ENCODE measurements at regions not wholly inside any gene's neighbourhood (a gene's known extent, or its start where the extent isn't known, plus 50 kb on each side); places are given as distances from the start of the nearest gene placed in this dataset.

DNA sequence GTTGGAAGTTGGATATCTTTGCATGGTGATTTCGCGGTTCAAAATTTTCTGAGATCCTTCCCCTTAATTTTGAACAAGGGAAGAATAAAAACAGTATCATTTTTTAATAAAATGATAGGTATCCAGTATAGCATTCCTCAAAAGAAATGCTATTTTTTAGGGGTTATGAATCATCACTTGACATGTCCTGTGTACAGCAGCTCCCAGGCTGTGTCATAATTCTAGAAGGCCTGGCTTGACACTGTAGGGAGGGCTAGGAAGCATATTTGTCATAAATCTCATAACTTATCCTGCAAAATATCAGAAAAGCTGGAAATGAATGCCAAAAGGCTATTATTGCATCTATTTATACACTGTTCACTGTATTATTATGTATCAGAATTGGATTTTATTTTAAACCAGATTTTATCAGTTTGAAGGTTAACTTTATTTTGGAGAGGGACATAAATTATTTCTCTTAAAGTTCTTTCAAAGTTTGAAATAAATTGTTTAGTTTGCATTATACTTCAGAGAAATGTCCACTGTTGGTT, 539.1 kb upstream of the ROBO2 start:
- Mint-ChIP-seq H3K9me3 (peaks cover 0 to 4% (median 0%) of the 10 kb centered on the region in 7 donors), H3K27me3 (ENCODE audit: low read depth in 3 of 3) (peaks cover 0 to 1% (median 0%) of the 10 kb centered on the region in 3 donors), H3K36me3 (no peaks in the 10 kb centered on the region), H3K4me1 (no peaks in the 10 kb centered on the region), H3K4me3 (no peak overlapping the region), H3K27ac (no peak overlapping the region)
- no peaks in the 10 kb centered on the region for H3K9me3 ChIP-seq (replicated peaks in 1 of 2; ENCODE audit: control insufficient read depth in 1 of 2, insufficient read depth in 1 of 2, low read length in 2 of 2)
- H3K9ac ChIP-seq (ENCODE audit: insufficient read depth, low read length, poor library complexity, severe bottlenecking), result no peak overlapping the region
- WGBS (ENCODE audit: insufficient coverage), result no CpG with 5 or more reads among the region's 2 CpGs
- no peak overlapping the region for H3K27ac ChIP-seq (ENCODE audit: low read depth in 1 of 2, low read length in 2 of 2)
- no peak overlapping the region for H3K4me2 ChIP-seq (replicated peaks; ENCODE audit: extremely low read depth, low read length, poor library complexity, severe bottlenecking)
- H3K4me1 ChIP-seq (ENCODE audit: control insufficient read depth in 1 of 2, insufficient read depth in 2 of 2, low read length in 2 of 2), result no peaks in the 10 kb centered on the region
- no peak for DNase-seq
- H3K36me3 ChIP-seq (replicated peaks in 1 of 2; ENCODE audit: control insufficient read depth in 1 of 2, insufficient read depth in 2 of 2, low read length in 2 of 2), result no peaks in the 10 kb centered on the region
- intact Hi-C loops (cut with micrococcal nuclease), result no loop called here
- TF ChIP-seq, protein P1, sequence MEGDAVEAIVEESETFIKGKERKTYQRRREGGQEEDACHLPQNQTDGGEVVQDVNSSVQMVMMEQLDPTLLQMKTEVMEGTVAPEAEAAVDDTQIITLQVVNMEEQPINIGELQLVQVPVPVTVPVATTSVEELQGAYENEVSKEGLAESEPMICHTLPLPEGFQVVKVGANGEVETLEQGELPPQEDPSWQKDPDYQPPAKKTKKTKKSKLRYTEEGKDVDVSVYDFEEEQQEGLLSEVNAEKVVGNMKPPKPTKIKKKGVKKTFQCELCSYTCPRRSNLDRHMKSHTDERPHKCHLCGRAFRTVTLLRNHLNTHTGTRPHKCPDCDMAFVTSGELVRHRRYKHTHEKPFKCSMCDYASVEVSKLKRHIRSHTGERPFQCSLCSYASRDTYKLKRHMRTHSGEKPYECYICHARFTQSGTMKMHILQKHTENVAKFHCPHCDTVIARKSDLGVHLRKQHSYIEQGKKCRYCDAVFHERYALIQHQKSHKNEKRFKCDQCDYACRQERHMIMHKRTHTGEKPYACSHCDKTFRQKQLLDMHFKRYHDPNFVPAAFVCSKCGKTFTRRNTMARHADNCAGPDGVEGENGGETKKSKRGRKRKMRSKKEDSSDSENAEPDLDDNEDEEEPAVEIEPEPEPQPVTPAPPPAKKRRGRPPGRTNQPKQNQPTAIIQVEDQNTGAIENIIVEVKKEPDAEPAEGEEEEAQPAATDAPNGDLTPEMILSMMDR (IDR thresholded peaks at IDR 0.05), result no peak
- H3K4me3 ChIP-seq (replicated peaks in 1 of 3; ENCODE audit: low read depth in 2 of 3, low read length in 3 of 3), result no peak overlapping the region
- H2AFZ ChIP-seq (ENCODE audit: insufficient read depth, low read depth, low read length, poor library complexity, severe bottlenecking), result no peak overlapping the region
- H3K79me2 ChIP-seq (ENCODE audit: insufficient read depth, low read length), result no peaks in the 10 kb centered on the region
- no peaks in the 10 kb centered on the region for H3K27me3 ChIP-seq (ENCODE audit: control insufficient read depth in 2 of 2, insufficient read depth in 2 of 2, low read length in 2 of 2)
- H4K20me1 ChIP-seq (ENCODE audit: insufficient read depth, low read length), result no peaks in the 10 kb centered on the region

DNA sequence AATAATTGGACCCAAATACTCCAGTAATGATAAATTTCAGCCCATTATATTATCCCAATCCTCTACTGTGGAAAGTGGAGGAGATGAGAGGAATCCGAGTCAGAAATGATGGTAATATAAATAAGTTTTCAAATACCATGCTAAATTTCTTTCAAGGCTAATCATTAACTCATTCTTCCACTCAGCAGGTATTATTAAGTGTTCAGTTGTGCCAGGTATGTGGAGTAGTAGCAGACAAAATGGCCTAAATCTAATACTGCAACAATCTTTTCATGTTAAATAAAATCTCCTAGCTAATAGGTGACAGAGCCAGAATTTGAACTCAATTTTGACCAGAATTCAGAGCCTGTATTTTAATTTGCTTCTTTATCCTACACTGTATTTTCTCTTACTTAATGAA, 538.6 kb upstream of the ROBO2 start:
- H4K20me1 ChIP-seq (ENCODE audit: insufficient read depth, low read length), result no peaks in the 10 kb centered on the region
- H3K79me2 ChIP-seq (ENCODE audit: insufficient read depth, low read length), result no peaks in the 10 kb centered on the region
- TF ChIP-seq, protein P1 (IDR thresholded peaks at IDR 0.05), result no peak
- no peaks in the 10 kb centered on the region for H3K36me3 ChIP-seq (replicated peaks in 1 of 2; ENCODE audit: control insufficient read depth in 1 of 2, insufficient read depth in 2 of 2, low read length in 2 of 2)
- Mint-ChIP-seq H3K27me3 (ENCODE audit: low read depth in 3 of 3) (peaks cover 0 to 1% (median 0%) of the 10 kb centered on the region in 3 donors), H3K27ac (no peak overlapping the region), H3K4me1 (no peaks in the 10 kb centered on the region), H3K9me3 (peaks cover 0 to 4% (median 0%) of the 10 kb centered on the region in 7 donors), H3K36me3 (no peaks in the 10 kb centered on the region), H3K4me3 (no peak overlapping the region)
- H3K9ac ChIP-seq (ENCODE audit: insufficient read depth, low read length, poor library complexity, severe bottlenecking), result no peak overlapping the region
- intact Hi-C loops (cut with micrococcal nuclease), result no loop called here
- H2AFZ ChIP-seq (ENCODE audit: insufficient read depth, low read depth, low read length, poor library complexity, severe bottlenecking), result no peak overlapping the region
- no peaks in the 10 kb centered on the region for H3K9me3 ChIP-seq (replicated peaks in 1 of 2; ENCODE audit: control insufficient read depth in 1 of 2, insufficient read depth in 1 of 2, low read length in 2 of 2)
- no peak overlapping the region for H3K4me2 ChIP-seq (replicated peaks; ENCODE audit: extremely low read depth, low read length, poor library complexity, severe bottlenecking)
- H3K4me3 ChIP-seq (replicated peaks in 1 of 3; ENCODE audit: low read depth in 2 of 3, low read length in 3 of 3), result no peak overlapping the region
- H3K4me1 ChIP-seq (ENCODE audit: control insufficient read depth in 1 of 2, insufficient read depth in 2 of 2, low read length in 2 of 2), result no peaks in the 10 kb centered on the region
- no peak for DNase-seq
- WGBS (ENCODE audit: insufficient coverage), result no CpG with 5 or more reads among the region's 1 CpG
- H3K27me3 ChIP-seq (ENCODE audit: control insufficient read depth in 2 of 2, insufficient read depth in 2 of 2, low read length in 2 of 2), result no peaks in the 10 kb centered on the region
- no peak overlapping the region for H3K27ac ChIP-seq (ENCODE audit: low read depth in 1 of 2, low read length in 2 of 2)
